Activated CD4-positive, alpha-beta T cell treated with anti-CD3 and anti-CD28 coated beads for 4 hours (primary cell): ENCODE measurements at regions not wholly inside any gene's neighbourhood (a gene's known extent, or its start where the extent isn't known, plus 50 kb on each side); places are given as distances from the start of the nearest gene placed in this dataset.

ENCODE experiments used
- DNase-seq, 2 donors: peaks; one replicate each; pipeline ENCODE4 v3.0.0-alpha.2; 2020

DNA sequence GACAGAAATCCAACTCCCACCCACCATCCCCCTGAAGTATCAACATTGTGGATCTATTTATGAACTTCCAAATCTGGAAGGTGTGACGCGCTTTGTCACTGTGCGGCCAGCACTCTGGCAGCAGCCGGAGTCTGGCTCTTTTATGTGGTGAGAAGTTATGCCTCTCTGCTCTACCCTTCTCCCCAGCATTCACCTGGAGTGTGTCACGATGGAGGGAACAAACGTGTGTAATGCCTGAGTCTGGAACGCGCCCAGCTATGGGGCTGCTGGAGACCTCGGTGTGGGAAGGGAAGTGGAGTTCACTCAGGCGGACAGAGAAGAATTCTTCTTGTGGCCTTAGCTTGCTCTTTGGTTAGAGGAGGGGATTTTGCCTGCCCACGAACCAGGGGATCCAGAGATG lies 222.1 kb upstream of the RPL34 start:
- no peak for DNase-seq

DNA sequence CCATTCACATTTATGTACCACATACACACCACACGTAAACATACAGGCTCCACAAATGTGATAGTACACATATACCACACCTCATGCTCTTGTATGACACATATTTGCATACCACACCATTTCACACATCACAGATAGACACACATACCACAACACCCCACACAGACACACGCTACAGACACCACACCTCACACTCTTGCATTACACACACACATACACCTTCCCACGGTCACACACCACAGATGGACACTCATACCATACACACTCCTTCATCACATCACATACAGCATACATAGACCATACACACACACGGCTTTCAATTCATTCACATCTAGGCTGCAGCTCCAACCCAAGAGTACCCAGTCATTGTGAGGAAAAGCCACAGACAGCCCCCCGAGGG lies 222.5 kb upstream of the RPL34 start:
- no peak for DNase-seq

DNA sequence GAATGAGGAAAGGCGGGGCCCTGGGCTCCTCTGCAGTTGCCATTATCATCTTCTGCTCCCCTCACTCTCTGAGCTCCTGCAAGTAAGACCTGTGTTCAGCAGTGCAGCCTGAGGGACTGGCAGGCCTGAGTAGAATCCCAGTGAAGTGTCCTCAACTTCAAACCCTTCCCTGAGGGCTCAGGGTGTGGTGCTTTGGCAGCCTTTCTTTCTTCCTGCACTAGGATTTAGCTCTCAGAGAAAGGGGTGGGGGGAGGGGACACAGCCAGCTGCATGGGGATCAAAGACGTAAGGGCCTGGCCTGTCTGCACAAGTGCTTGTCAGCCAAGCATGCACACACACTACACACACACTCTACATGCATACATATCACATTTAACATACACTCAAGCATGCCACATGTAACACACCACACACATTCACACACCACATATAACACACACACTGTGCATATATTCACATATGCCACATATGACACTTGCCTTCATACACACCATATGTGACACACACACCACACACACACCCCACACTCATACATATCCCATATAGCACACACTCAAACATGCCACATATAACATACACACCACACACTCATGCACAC lies 223.4 kb upstream of the RPL34 start:
- no peak for DNase-seq

- DNase-seq, result no peak
These were observed 224.6 kb upstream of the RPL34 start for GRCh38 chr4:108395786-108396185.

GRCh38 chr4:108393890-108394472 lies 225.2 kb upstream of the LEF1 start:
- no peak for DNase-seq

- no peak for DNase-seq
These were observed 223.1 kb upstream of the LEF1 start for GRCh38 chr4:108391701-108392455.

DNA sequence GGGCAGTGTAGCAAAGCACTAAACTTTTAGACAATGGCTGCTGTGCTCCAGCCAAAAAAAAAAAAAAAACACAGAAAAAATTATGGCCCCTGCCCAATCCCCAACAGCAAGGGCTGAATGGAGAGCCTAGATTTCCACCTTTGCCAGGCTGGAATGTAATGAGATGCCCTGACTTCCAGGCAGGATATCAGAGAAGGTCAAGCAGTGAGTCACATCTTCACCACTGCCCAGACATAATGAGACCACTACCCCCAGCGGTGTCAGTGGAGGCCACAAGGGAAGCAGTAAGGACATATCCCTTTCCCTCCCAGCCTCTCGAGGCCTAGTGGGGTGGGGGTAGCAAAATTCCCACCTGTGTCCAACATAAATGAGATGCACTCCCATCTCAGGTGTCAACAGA lies 216.3 kb upstream of the LEF1 start:
- DNase-seq, result no peak

DNA sequence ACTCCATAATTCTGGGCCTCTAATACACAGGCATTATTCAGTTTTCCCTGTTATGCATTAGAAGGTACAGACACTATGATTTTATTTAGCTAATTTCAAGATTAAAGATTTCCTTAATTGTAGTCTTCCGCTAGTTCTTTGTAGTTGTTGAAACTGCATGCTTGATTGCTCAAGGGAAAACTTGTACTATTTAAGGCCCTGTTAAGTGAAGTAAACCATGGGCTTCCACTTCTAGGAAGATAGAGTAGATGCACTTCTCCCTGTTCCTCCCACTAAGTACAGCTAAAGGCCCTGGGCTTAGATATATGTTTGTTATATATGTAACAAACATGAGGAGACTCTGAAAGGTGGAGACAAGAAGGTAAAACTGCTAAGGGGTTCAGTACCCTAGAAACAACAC lies 215.8 kb upstream of the LEF1 start:
- no peak for DNase-seq

- no peak for DNase-seq
These were observed 214.4 kb upstream of the LEF1 start for GRCh38 chr4:108383157-108383556.

DNA sequence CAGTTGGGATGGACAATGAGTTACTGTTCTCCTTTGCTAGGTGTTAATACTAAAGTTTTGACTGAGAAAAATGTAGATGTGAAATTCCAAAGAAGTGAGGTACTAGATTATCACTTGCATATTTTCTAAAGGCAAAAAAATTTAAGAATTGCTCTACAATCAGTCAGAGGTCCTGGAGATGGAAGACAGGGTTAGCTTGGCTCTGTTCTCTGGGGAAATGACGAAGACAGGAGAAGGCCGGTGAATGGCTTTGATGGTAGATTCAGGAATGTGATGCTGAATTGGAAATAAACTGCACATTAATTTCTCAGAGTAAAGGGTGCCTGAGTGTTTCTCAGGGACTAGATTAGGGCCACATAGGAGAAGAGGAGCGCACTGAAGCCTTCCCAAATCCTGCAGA lies 214.0 kb upstream of the LEF1 start:
- no peak for DNase-seq

- no peak for DNase-seq
These were observed 209.4 kb upstream of the LEF1 start for GRCh38 chr4:108378164-108378563.

- DNase-seq, result no peak
These were observed 208.3 kb upstream of the LEF1 start for GRCh38 chr4:108377021-108377420.

DNA sequence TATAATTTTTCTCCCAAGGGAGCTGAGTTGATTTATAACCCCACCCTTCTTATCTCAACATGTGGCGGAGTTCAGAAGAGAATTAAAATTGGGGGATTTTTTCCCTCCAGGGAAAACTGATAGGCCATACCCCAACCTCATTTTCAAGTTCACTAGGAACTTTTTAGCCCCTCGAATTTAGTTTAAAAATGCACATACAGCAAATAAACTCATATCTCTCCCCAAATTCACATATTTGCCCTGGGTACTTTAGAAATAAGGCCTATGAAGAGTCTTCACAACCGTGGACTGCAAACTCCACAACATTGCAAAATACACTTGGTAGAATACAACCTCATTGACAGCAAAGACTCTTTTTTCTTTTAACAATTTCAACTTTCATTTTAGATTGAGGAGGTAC lies 206.7 kb upstream of the LEF1 start:
- no peak for DNase-seq

- DNase-seq, result no peak
These were observed 203.9 kb upstream of the LEF1 start for GRCh38 chr4:108372681-108373080.

GRCh38 chr4:108371282-108371681 lies 202.6 kb upstream of the LEF1 start:
- DNase-seq, result no peak

DNA sequence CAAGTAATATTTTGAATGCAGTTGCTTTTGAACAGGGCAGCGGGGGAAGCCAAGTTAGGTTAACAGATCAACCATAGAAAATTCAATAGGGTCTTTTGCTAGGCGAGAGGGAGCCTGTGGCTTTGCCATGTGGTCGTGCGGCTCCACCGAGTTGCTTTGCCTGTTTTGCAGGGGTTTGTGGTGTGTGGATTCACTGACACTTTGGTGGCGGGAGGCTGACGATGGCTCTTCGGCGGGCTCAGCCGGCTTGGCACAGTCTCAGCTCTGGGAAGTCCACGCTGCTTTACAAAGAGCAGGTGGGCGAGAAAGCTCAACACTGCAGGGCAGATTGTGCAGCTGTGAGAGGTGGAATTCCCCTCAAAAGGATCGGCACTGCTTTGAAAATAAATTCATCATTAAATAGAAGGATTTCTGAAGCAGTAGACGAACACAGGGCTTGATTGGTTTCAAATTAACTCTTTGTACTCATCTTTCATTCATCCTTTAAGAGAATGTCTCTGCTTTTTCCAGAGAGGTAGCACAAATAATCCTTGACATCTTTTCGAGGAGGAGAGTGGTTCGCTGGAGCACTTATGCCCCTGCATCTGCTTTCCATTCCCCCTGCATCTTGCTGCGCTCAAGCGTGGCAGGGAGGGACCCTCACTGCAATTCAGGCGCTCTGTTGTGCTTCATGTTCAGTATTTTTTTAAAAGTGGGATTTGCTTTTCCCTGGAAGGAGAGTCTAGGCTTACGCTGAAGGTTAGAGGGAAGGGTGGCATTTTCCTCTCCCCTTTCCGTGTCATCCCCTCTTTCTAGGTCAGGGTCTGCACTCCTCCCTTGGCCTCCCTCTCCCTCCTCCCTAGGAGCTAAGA lies 201.8 kb upstream of the LEF1 start:
- peak; percentile 45 for DNase-seq

DNA sequence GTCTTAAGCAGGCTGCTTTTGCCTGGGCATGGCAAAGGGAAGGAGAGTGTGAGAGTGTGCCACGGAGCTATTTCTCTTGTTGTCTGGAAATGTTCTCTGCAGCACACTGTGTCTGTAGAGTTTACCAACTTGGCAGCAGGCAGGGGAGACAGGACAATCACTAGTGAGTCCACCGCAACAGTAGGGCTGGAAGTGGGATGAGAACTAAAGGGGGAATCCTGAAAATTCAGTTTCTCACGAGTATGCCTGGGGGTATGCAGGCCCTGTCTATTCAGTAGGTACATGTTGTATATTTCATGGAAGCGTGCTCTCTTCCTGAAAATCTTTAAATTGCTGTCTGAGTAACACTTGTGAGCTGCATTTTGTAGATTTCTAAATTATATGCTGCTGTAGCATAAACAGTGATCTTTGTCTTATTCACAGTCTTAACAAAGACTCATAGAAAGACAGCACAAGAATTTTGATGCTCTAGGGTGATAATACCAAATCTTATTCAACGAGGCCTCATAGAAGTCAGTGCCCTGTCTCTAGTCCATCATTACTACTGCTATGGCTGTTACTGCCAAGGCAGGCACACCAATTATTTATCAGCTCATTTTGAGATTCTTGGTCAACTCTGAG lies 200.4 kb upstream of the LEF1 start:
- DNase-seq, result no peak

- no peak for DNase-seq
These were observed 199.0 kb upstream of the LEF1 start for GRCh38 chr4:108367751-108368150.

- no peak for DNase-seq
These were observed 198.0 kb upstream of the LEF1 start for GRCh38 chr4:108366716-108367115.

DNA sequence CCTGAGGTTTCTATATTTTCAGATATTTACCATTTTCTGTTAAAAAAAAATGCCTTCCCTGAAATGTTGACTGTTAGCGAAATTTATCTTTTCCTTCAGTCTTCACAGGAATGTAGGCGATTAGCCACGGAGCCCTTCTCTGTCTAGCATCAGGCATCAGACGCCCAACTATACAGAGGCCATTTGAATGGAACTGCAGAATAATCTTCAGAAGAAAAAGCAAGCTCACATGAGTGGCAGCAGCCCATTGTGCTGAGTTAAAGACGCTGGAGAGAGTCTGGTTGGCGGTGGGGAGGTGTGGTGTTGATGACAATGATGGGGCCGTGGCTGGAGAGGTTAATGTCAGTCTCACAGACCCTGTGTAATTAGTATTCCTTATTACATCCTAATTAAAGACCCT lies 196.8 kb upstream of the LEF1 start:
- DNase-seq, result no peak

DNA sequence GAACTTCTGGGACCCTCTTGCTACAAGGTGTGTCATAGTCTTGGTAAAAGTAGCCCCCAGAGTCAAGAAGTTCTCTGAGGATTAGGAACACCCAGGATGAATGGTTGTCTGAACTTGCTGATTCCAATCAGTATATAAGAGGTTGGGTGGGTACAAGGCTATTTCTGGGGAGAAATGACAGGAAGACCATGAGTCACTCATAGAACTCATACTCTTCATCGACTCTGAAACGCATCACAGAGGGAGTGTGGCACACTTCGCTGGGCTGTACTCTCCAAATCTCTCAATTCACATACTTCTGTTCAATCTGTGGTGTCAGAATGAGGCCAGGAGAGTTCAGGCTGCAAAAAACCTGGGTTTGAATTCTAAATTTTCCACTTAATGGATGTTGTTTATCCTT lies 193.2 kb upstream of the LEF1 start:
- DNase-seq, result no peak

- no peak for DNase-seq
These were observed 192.7 kb upstream of the LEF1 start for GRCh38 chr4:108361446-108361820.

DNA sequence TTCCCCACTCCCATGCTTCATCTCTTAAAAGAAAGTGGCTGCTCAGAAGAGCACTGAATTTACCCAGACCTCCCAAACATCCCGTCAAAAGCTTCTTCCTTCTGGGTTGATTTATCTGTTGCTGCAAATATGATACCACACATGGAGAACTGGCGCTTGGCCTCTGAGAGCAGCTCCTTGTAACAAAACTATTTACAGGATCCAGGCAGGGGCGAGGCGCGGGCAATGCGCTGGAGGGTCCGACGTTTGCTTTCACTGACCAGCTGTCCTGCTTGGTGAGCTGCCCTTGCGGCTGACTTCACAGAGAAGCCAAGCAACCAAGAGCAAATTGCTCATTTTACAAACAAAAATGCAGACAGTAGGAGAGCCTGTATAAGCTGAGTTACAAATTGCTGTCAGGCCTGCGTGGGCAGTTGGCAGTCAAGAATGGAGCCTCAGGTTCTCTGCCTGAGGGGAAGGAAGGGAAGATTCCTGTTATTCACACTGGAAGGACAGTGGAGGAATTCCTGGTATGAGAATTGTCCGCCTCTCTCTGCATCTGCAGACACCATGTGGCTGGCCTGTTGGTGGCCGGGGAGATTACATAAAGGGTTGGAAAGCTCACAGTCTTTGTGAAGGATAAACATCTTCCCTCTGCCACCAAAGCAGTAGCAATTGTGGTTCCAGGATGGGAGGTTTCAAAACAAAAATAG lies 192.2 kb upstream of the LEF1 start:
- no peak for DNase-seq
